Mucosa of gallbladder (tissue), 1 donor: ENCODE measurements at regions not wholly inside any gene's neighbourhood (a gene's known extent, or its start where the extent isn't known, plus 50 kb on each side); places are given as distances from the start of the nearest gene placed in this dataset.
"Not testable (repeated sequence)": the region's sequence is repeated elsewhere in the genome, so short reads cannot be mapped to it uniquely, and the experiment has no call there.

Source experiments
- DNase-seq: peaks from one replicate; pipeline ENCODE4 v3.0.0-alpha.2; 2020; ENCODE audit warnings: low spot score
- donor health status: DM: no; HTN: no; CAD: no.

GRCh38 chr9:11506980-11507379 lies 894.2 kb upstream of the PTPRD start:
- no peak for DNase-seq

DNA sequence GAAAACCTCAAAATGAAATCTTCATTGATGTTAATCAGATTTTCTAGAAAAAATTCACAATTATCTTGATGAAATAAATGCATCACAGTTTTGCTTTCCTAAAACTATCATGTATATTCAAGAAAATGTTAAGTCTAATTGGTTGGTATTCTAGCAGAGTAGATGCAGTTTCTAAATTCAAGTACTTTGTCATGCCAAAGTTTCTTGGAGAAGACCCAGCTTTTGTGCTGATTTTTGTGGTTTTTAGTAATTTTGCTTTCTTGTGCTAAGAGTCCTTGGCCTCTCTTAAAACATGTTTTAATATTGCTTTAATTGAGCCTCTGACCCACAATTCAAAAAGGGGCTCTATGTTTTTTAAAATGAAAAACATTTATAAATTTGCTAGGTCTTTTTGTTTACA lies 924.8 kb upstream of the PTPRD start:
- DNase-seq: no peak

DNA sequence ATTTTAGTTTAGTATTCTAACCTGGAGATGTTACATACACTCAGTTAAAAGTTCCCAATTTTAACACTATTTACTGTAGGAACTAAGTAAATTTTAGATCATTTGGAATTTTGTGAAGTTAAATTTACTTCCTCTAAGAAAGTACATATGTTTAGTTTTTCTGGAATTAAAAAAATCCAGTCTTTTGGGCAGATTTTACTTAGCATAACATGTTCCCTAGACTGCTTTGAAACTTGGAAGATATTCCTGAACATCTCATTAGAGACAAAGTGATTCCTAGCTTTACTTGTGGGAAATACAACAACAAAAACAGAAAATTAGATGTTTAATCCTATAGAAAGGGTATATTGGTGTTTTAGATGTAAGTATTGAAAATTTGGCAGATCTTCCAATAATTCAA lies 930.0 kb upstream of the PTPRD start:
- no peak for DNase-seq

DNA sequence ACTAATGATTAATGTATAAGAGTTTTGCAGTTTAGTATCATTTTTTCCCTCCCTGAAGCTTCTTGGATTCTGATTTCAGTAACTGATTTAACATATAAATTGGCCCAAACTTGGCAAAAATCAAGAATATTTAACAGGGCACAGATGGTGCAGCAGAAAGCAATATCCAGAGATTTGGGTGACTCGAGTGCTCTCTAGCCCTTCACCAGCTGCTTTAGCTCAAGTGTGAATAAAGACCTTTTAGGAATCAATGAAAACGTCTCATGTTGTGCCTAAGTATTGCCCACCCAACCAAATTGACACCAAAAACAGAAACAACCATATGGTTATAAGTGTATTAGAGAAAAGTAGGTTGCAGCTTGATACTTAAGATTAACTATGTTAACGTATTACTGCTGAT lies 933.4 kb upstream of the PTPRD start:
- no peak for DNase-seq

- no peak for DNase-seq
These were observed 936.6 kb upstream of the PTPRD start for GRCh38 chr9:11549311-11549794.

- DNase-seq: no peak
These were observed 938.3 kb upstream of the PTPRD start for GRCh38 chr9:11551106-11551505.

DNA sequence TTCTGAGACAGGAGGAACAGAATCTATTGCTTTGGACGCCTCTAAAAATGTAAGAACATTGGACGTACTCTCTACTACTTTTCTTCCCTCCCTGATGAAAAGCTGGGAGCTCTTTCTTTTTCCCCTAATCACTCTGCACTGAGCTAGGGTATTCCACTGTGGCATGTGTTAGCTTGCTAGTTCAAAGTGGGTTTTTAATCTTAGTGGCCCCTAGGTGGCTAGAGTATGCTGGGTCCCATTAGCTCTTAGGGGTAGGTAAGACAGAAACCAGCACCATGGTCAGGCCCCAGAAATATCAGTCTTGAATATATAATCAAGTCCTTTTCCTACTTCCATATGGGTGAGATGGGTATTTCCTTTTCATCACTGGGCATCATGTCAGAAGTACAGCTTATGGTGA lies 945.2 kb upstream of the PTPRD start:
- no peak for DNase-seq

DNA sequence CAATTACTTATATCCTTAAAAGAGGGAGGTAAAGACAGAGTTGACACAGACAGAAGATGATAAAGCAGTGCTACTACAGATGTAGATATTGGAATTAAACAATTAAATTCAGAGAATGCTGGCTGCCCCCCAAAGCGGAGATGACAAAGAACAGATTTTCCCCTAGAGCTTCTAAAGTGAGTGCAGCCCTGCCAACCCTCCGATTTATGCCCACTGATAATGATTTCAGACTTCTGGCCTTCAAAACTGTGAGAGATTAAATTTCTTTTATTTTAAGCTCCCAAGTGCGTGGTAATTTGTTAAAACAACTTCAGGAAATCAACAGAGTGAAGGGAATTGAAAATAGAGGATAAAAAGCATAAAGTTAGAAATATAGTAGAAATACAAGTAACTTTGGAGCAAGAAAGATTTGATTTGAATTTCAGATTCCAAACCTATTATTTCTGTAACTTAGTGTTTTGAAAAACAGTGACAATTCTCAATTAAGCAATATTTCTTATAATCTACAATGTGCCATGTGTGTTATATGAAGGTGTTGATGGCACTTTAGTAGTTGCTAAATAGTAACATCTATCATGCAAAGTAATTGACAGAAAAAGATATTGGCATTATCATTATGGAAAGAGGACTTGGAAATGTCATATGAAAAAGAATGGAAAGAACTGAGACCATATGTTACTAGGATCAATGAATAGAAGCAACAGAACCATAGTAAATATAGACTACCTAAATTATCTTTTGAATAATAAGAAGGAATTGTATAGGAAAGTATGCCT lies 946.4 kb upstream of the PTPRD start:
- DNase-seq: no peak

DNA sequence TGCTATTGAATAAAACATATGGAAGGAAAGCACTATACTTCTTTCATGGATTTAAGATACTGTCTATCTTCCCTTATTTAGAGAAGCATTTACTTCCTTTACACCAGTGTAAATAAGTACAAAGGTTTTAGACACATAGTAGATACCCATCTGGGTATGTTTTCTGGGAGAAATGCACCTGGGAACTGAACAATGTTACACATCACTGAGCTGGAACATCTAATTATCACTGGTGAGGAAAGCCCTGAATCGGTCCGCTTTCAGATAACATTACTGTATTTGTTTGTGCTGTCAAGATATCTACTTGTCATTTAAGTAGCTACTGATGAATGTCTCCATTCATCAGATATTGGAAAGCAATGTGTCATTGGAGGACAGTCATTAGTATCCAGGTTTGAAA lies 964.7 kb upstream of the PTPRD start:
- DNase-seq: no peak

- DNase-seq: no peak
These were observed 983.0 kb upstream of the PTPRD start for GRCh38 chr9:11595756-11596155.

- DNase-seq: no peak
These were observed 1005.5 kb upstream of the PTPRD start for GRCh38 chr9:11618241-11618805.

DNA sequence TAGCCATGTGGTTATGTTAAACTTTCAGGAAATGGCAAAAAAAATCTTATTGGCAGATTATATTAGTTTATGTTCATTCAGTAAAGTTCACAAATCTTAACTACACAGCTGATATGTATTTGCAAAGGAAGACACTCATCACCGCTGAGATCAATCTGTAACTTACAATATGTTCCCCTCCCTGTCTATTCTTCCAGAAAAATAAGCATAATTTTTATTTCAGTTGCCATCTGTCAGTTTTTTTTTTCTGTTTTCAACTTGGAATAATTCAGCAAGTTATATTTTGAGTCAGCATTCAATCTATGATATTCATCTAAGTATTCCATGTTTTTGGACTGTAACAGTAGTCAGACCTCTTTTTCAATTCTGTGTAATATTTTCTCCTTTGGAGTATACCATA lies 1019.9 kb upstream of the PTPRD start:
- DNase-seq: no peak

GRCh38 chr9:11646831-11647230 lies 1034.0 kb upstream of the PTPRD start:
- no peak for DNase-seq

GRCh38 chr9:11653867-11654266 lies 1039.3 kb upstream of the TYRP1 start:
- no peak for DNase-seq

DNA sequence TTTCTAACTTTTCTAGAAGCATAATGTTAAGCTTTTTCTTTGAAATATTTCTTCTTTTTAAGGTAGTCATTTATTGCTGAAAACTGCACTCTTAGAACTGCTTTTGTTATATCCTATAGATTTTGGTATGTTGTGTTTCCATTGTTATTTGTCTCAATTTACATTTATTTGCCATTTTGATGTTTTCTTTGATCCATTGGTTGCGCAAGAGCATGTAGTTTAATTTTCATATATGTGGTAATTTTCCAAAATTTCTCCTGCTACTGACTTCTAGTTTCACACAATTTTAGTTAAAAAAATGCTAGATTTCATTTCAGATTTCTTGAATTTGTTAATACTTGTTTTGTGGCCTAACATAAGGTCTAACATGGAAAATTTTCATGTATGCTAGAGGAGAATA lies 1029.3 kb upstream of the TYRP1 start:
- no peak for DNase-seq

DNA sequence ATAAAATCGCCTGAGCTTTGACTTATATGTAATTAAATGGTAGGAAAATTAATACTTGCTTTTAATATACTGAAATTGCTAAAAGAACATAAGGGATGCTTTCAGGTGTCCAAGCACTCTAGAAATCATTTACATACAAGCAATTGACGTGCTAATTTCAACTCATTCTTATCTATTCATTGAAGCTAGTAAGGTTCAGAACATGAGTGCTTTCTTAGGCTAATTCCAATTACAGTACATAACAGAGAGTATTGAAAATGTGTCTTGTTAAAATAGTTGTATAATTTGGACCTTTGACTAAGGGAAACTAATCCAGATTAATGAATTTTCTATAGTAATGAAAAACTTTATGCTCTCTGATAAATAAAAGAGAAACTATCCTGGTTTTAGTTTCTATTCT lies 1016.4 kb upstream of the TYRP1 start:
- DNase-seq: no peak

DNA sequence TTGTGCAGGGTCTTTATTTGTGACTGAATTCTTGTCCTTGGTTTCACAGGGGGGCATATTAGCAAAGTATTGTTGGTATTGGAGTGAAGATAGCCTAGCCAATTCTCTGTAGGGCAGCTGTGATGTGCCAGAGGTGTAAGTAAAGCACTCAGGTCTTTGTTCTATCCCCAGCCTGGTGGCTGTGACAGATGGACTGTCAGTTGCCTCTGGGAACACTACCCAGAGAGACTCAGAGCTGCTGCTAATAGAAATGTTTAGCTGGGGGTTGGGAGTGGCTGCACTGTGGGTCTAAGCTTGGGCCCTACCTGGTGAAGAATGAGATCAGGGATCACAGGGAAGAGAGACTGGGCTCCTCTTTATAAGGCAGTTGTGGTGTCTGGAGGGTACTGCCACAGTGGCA lies 1006.5 kb upstream of the TYRP1 start:
- DNase-seq: no peak

DNA sequence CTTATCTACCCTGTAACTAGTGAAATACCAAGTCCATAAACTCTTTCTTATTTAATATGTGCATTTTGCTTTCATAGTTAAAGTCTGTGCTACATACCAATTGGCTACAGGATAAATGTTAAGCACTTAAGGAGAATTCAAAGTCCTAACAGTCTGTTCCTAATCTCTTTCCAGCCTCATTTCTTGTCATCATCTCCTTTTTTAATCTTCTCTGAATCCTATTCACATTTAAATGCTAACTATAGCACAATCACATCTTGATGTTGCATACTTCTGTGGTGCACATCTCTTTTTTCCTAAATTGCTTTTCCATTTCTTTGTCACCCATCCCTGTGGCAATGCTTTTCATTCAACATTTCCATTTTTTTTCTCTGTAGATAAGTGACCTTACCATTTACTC lies 996.1 kb upstream of the TYRP1 start:
- DNase-seq: no peak

DNA sequence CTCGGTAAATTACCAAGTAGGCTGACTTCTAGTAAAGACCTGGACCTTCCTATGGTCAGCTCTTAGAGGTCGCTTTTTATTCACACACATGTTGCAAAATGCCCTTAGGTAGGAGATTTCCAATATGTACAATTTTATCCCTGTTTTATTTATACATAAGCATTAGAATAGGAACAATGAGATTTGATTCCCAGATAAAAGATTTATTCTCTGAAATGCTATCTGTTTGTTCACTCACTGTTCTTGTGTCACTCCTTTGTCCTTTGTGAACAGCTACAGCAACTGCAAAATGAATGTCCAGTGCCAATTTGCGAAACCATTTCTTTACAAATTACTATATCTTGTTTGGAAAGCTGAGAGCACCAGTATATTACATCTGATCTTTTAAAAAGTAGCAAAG lies 991.5 kb upstream of the TYRP1 start:
- DNase-seq: no peak

GRCh38 chr9:11702548-11702947 lies 990.6 kb upstream of the TYRP1 start:
- no peak for DNase-seq

GRCh38 chr9:11704198-11704597 lies 989.0 kb upstream of the TYRP1 start:
- not testable (repeated sequence) for DNase-seq

- DNase-seq: no peak
These were observed 984.3 kb upstream of the TYRP1 start for GRCh38 chr9:11708899-11709298.

DNA sequence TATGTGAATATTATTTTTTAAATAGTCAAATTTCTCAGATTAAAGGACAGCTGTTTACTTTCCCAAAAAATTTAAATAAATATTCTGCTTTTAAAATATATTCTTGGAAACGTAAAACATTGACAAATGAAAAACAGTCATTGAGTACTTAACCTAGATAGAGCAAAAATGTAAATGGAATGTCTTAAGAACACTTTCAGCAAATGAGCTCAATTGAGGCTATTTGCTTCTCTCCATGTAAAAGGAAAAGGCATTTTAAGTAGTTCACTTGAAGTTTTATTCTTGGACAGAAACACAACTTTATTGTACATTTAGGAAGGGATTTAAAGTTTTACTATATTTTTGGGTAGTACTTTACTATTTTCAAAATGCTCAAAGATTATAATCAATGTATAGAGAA lies 983.6 kb upstream of the TYRP1 start:
- DNase-seq: no peak

DNA sequence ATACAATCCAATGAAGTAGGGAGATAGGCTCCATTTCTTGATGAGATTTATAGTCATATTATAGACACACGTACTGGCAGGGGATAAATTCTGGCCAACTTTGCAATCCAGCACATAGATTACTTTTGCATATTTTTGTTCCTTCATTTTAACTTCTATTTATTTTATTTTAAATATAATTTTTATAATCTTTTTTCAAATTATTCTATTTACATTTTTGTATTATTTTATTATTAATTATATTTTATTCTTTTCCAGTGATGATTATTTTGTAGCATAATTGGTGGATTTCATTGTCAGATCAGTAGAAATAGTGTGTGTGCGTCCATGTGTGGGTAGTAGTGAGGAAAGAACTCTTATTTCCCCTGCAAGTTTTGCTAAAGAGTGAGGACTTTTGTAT lies 980.1 kb upstream of the TYRP1 start:
- no peak for DNase-seq
